CD14-positive monocyte (primary cell): ENCODE measurements at regions not wholly inside any gene's neighbourhood (a gene's known extent, or its start where the extent isn't known, plus 50 kb on each side); places are given as distances from the start of the nearest gene placed in this dataset.

ENCODE experiments used
- DNase-seq, 3 donors: peaks; one replicate each; pipeline ENCODE4 v3.0.0-alpha.2; 2011 to 2022
- H2AFZ ChIP-seq: 2 replicates; pipeline ENCODE4 v1.6.0; 2012; ENCODE audit warnings: mild to moderate bottlenecking, low read depth, low read length, inconsistent platforms; ENCODE audit not compliant: insufficient read depth, poor library complexity, severe bottlenecking
- H3K27ac ChIP-seq, 2 donors: 1 replicate in 1 of 2; 2 replicates in 1 of 2; pipeline ENCODE4 v1.5.1; 2012 to 2013; ENCODE audit warnings: low read length in 2 of 2, control low read depth in 1 of 2, inconsistent platforms in 1 of 2, low read depth in 1 of 2, mild to moderate bottlenecking in 1 of 2
- H3K27me3 ChIP-seq, 2 donors: one replicate each; pipeline versions ENCODE4 v1.6.0 to v1.6.1; 2011 to 2013; ENCODE audit warnings: low read length in 2 of 2; ENCODE audit not compliant: control insufficient read depth in 2 of 2, insufficient read depth in 2 of 2
- H3K36me3 ChIP-seq, 2 donors: replicated peaks in 1 of 2; 1 replicate in 1 of 2; 2 replicates in 1 of 2; pipeline versions ENCODE4 v1.5.1 to v1.6.1; 2012 to 2013; ENCODE audit warnings: low read length in 2 of 2, control low read depth in 1 of 2, inconsistent platforms in 1 of 2, mild to moderate bottlenecking in 1 of 2; ENCODE audit not compliant: insufficient read depth in 2 of 2, control insufficient read depth in 1 of 2
- H3K4me1 ChIP-seq, 2 donors: 1 replicate in 1 of 2; 2 replicates in 1 of 2; pipeline versions ENCODE4 v1.5.1 to v1.6.1; 2012 to 2013; ENCODE audit warnings: low read length in 2 of 2, control low read depth in 1 of 2, inconsistent platforms in 1 of 2, mild to moderate bottlenecking in 1 of 2, moderate library complexity in 1 of 2; ENCODE audit not compliant: insufficient read depth in 2 of 2, control insufficient read depth in 1 of 2
- H3K4me2 ChIP-seq: replicated peaks from 2 replicates; pipeline ENCODE3; 2012; ENCODE audit warnings: low read length, moderate library complexity, mild to moderate bottlenecking; ENCODE audit not compliant: poor library complexity, severe bottlenecking; ENCODE audit errors: extremely low read depth
- H3K4me3 ChIP-seq, 3 experiments: fragments of 200-600 bp in 1 of 3; sonication (generic) in 1 of 3; replicated peaks in 1 of 3; 1 replicate in 2 of 3; 2 replicates in 1 of 3; pipeline ENCODE4 v1.5.1; 2011 to 2013; ENCODE audit warnings: low read length in 3 of 3, mild to moderate bottlenecking in 3 of 3, control low read depth in 2 of 3, low read depth in 2 of 3, inconsistent platforms in 1 of 3, moderate library complexity in 1 of 3
- H3K79me2 ChIP-seq: 2 replicates; pipeline ENCODE4 v1.6.0; 2012; ENCODE audit warnings: mild to moderate bottlenecking, control low read depth, inconsistent platforms, low read length, moderate library complexity; ENCODE audit not compliant: insufficient read depth
- H3K9ac ChIP-seq: 2 replicates; pipeline ENCODE4 v1.6.0; 2017; ENCODE audit warnings: low read length, mild to moderate bottlenecking; ENCODE audit not compliant: insufficient read depth, poor library complexity, severe bottlenecking
- H3K9me3 ChIP-seq, 2 donors: replicated peaks in 1 of 2; 1 replicate in 1 of 2; 2 replicates in 1 of 2; pipeline versions ENCODE4 v1.5.1 to v1.6.1; 2012 to 2013; ENCODE audit warnings: low read length in 2 of 2, control low read depth in 1 of 2; ENCODE audit not compliant: control insufficient read depth in 1 of 2, insufficient read depth in 1 of 2
- H4K20me1 ChIP-seq: 2 replicates; pipeline ENCODE4 v1.6.0; 2012; ENCODE audit warnings: mild to moderate bottlenecking, low read length, control low read depth, moderate library complexity; ENCODE audit not compliant: insufficient read depth
- H3K27ac Mint-ChIP-seq, 7 donors: one replicate each; pipeline ENCODE4 v1.8.0; 2020; ENCODE audit warnings: mild to moderate bottlenecking in 7 of 7, mixed read lengths in 7 of 7, moderate library complexity in 6 of 7, inconsistent platforms in 2 of 7
- H3K27me3 Mint-ChIP-seq, 3 donors: one replicate each; pipeline ENCODE4 v1.8.0; 2021 to 2022; ENCODE audit warnings: low read depth in 3 of 3, mild to moderate bottlenecking in 3 of 3, mixed read lengths in 3 of 3, moderate library complexity in 3 of 3, inconsistent platforms in 1 of 3
- H3K36me3 Mint-ChIP-seq, 2 donors: one replicate each; pipeline ENCODE4 v1.8.0; 2020; ENCODE audit warnings: mixed read lengths in 2 of 2, inconsistent platforms in 1 of 2, mild to moderate bottlenecking in 1 of 2
- H3K4me1 Mint-ChIP-seq: one replicate; pipeline ENCODE4 v1.8.0; 2020; ENCODE audit warnings: mild to moderate bottlenecking, mixed read lengths
- H3K4me3 Mint-ChIP-seq, 2 donors: one replicate each; pipeline ENCODE4 v1.8.0; 2020; ENCODE audit warnings: mild to moderate bottlenecking in 2 of 2, mixed read lengths in 2 of 2, moderate library complexity in 1 of 2
- H3K9me3 Mint-ChIP-seq, 7 donors: one replicate each; pipeline ENCODE4 v1.8.0; 2020 to 2022; ENCODE audit warnings: mixed read lengths in 7 of 7, mild to moderate bottlenecking in 6 of 7, moderate library complexity in 6 of 7, inconsistent platforms in 2 of 7
- CTCF ChIP-seq: fragments of 200-600 bp; IDR thresholded peaks from one replicate; pipeline ENCODE4 v1.8.0; 2022; ENCODE audit warnings: antibody characterized with exemption, mild to moderate bottlenecking
- WGBS: methylation state at CpG from one replicate; pipeline ENCODE4 v1.1.5; 2013; ENCODE audit warnings: missing lambda C conversion rate; ENCODE audit not compliant: insufficient coverage; 5-methylcytosine and 5-hydroxymethylcytosine counted together
- intact Hi-C, 2 donors: fragments of 100-400 bp; cut with micrococcal nuclease; formaldehyde crosslinking; loops; one replicate each; pipeline versions ENCODE4 v1.15.0 to v1.15.1; 2023

GRCh38 chr4:89410687-89411086 lies 103.1 kb upstream of the GPRIN3 start:
- peaks cover 0 to 9% of the 10 kb centered on the region in 2 donors for H3K4me1 ChIP-seq
- H3K36me3 Mint-ChIP-seq, result no peaks in the 10 kb centered on the region
- no peak overlapping the region for H3K4me3 Mint-ChIP-seq
- no peaks in the 10 kb centered on the region for H3K36me3 ChIP-seq
- peaks cover 8% of the 10 kb centered on the region for H3K4me1 Mint-ChIP-seq
- no peak overlapping the region for H3K27ac ChIP-seq
- H3K27me3 Mint-ChIP-seq, result no peaks in the 10 kb centered on the region
- H3K9me3 ChIP-seq, result no peaks in the 10 kb centered on the region
- no peak overlapping the region for H2AFZ ChIP-seq
- no peaks in the 10 kb centered on the region for H3K9me3 Mint-ChIP-seq
- no CpG with 5 or more reads among the region's 1 CpG for WGBS
- no peak overlapping the region for H3K9ac ChIP-seq
- H3K4me2 ChIP-seq, result no peak overlapping the region
- no peaks in the 10 kb centered on the region for H3K79me2 ChIP-seq
- no peaks in the 10 kb centered on the region for H4K20me1 ChIP-seq
- TF ChIP-seq CTCF, result no peak
- H3K27ac Mint-ChIP-seq, result no peak overlapping the region
- H3K4me3 ChIP-seq, result no peak overlapping the region
- no peaks in the 10 kb centered on the region for H3K27me3 ChIP-seq
- no peak for DNase-seq
- intact Hi-C loops, result no loop called here

GRCh38 chr4:89404530-89404929 lies 96.9 kb upstream of the GPRIN3 start:
- Histone ChIP-seq H3K9me3 (no peaks in the 10 kb centered on the region), H3K4me2 (no peak overlapping the region), H3K79me2 (no peaks in the 10 kb centered on the region), H3K4me3 (no peak overlapping the region), H3K36me3 (no peaks in the 10 kb centered on the region), H3K27ac (no peak overlapping the region), H4K20me1 (no peaks in the 10 kb centered on the region), H2AFZ (no peak overlapping the region), H3K9ac (no peak overlapping the region), H3K4me1 (peaks cover 0 to 5% of the 10 kb centered on the region in 2 donors), H3K27me3 (no peaks in the 10 kb centered on the region)
- Mint-ChIP-seq H3K27me3 (no peaks in the 10 kb centered on the region), H3K4me3 (no peak overlapping the region), H3K9me3 (no peaks in the 10 kb centered on the region), H3K36me3 (no peaks in the 10 kb centered on the region), H3K27ac (no peak overlapping the region), H3K4me1 (peaks cover 4% of the 10 kb centered on the region)
- no CpG with 5 or more reads among the region's 3 CpGs for WGBS
- TF ChIP-seq CTCF, result no peak
- intact Hi-C loops, result no loop called here
- no peak for DNase-seq
